Hepatocyte (in vitro differentiated cells): ENCODE measurements at regions not wholly inside any gene's neighbourhood (a gene's known extent, or its start where the extent isn't known, plus 50 kb on each side); places are given as distances from the start of the nearest gene placed in this dataset.

Source experiments
- CTCF ChIP-seq: fragments of 200-600 bp; sonication (generic); IDR thresholded peaks from 2 replicates; pipeline ENCODE4 v1.5.1; 2016; ENCODE audit warnings: antibody characterized with exemption, mild to moderate bottlenecking; ENCODE audit not compliant: poor library complexity
- EZH2 ChIP-seq: fragments of 200-600 bp; sonication (generic); IDR thresholded peaks from 2 replicates; pipeline ENCODE4 v1.6.1; 2016; ENCODE audit warnings: antibody characterized with exemption, mild to moderate bottlenecking, borderline replicate concordance

- TF ChIP-seq CTCF (no peak), EZH2 (no peak)
These were observed 146.4 kb downstream of the RPS24 start for GRCh38 chr10:78179886-78180705.
